GM23248 (cell line): ENCODE measurements at regions not wholly inside any gene's neighbourhood (a gene's known extent, or its start where the extent isn't known, plus 50 kb on each side); places are given as distances from the start of the nearest gene placed in this dataset.

Experiments used
- DNase-seq: peaks from one replicate; pipeline ENCODE4 v3.0.0-alpha.2; 2015
- H2AFZ ChIP-seq: fragments of 200-600 bp; sonication (generic); 2 replicates; pipeline ENCODE4 v1.6.1; 2016; ENCODE audit warnings: antibody characterized with exemption
- H3F3A ChIP-seq: fragments of 200-600 bp; sonication (generic); 2 replicates; pipeline ENCODE4 v1.6.1; 2016; ENCODE audit warnings: mild to moderate bottlenecking, antibody characterized with exemption, mixed run types; ENCODE audit not compliant: insufficient read depth
- H3K27ac ChIP-seq: fragments of 200-600 bp; sonication (generic); 2 replicates; pipeline ENCODE4 v1.5.1; 2016; ENCODE audit warnings: mild to moderate bottlenecking
- H3K27me3 ChIP-seq: fragments of 200-600 bp; sonication (generic); replicated peaks from 2 replicates; pipeline ENCODE4 v1.6.1; 2016; ENCODE audit warnings: mild to moderate bottlenecking; ENCODE audit not compliant: insufficient read depth
- H3K36me3 ChIP-seq: fragments of 200-600 bp; sonication (generic); 2 replicates; pipeline ENCODE4 v1.6.1; 2016; ENCODE audit warnings: low read depth, mild to moderate bottlenecking
- H3K4me1 ChIP-seq: fragments of 200-600 bp; sonication (generic); 2 replicates; pipeline ENCODE4 v1.6.1; 2016; ENCODE audit warnings: mild to moderate bottlenecking; ENCODE audit not compliant: insufficient read depth
- H3K4me2 ChIP-seq: fragments of 200-600 bp; sonication (generic); one replicate; pipeline ENCODE4 v1.6.1; 2016; ENCODE audit warnings: mild to moderate bottlenecking; ENCODE audit not compliant: unreplicated experiment
- H3K4me3 ChIP-seq: fragments of 200-600 bp; sonication (generic); 2 replicates; pipeline ENCODE4 v1.5.1; 2016; ENCODE audit warnings: mild to moderate bottlenecking
- H3K79me2 ChIP-seq: fragments of 200-600 bp; sonication (generic); 2 replicates; pipeline ENCODE4 v1.6.1; 2016; ENCODE audit warnings: mild to moderate bottlenecking; ENCODE audit not compliant: insufficient read depth
- H3K9ac ChIP-seq: fragments of 200-600 bp; sonication (generic); 2 replicates; pipeline ENCODE4 v1.6.1; 2016; ENCODE audit warnings: mild to moderate bottlenecking
- H3K9me2 ChIP-seq: fragments of 200-600 bp; sonication (generic); 2 replicates; pipeline ENCODE4 v1.6.1; 2016; ENCODE audit warnings: mixed run types, mild to moderate bottlenecking, moderate library complexity; ENCODE audit not compliant: insufficient read depth
- H3K9me3 ChIP-seq: fragments of 200-600 bp; sonication (generic); one replicate; pipeline ENCODE4 v1.6.1; 2017; ENCODE audit warnings: low read depth
- H4K20me1 ChIP-seq: fragments of 200-600 bp; sonication (generic); 2 replicates; pipeline ENCODE4 v1.6.0; 2016; ENCODE audit not compliant: insufficient read depth
- EZH2 ChIP-seq: fragments of 200-600 bp; sonication (generic); IDR thresholded peaks from 2 replicates; pipeline ENCODE4 v1.6.1; 2018; ENCODE audit warnings: antibody characterized with exemption, mild to moderate bottlenecking; ENCODE audit not compliant: insufficient read depth, poor library complexity, severe bottlenecking
- EZH2phosphoT487 ChIP-seq: fragments of 200-600 bp; sonication (generic); IDR thresholded peaks from 2 replicates; pipeline ENCODE4 v1.6.1; 2018; ENCODE audit warnings: antibody characterized with exemption, moderate library complexity, mild to moderate bottlenecking, low read depth; ENCODE audit not compliant: insufficient read depth
- WGBS, 2 experiments: methylation state at CpG; one replicate each; pipeline ENCODE4 v1.1.6; 2015 to 2017; ENCODE audit warnings: low lambda C conversion rate in 2 of 2, low coverage in 1 of 2; ENCODE audit errors: missing lambda C conversion rate in 2 of 2; 5-methylcytosine and 5-hydroxymethylcytosine counted together
- in situ Hi-C: fragments of 300-500 bp; cut with MboI; formaldehyde crosslinking; loops from 2 replicates; pipeline ENCODE4 v1.15.0; 2020

- Histone ChIP-seq H3K36me3 (no peaks in the 10 kb centered on the region), H3K9me2 (no peaks in the 10 kb centered on the region), H3K4me1 (no peaks in the 10 kb centered on the region), H3K4me3 (no peak overlapping the region), H3K9me3 (no peaks in the 10 kb centered on the region), H3K9ac (no peak overlapping the region), H3K27ac (no peak overlapping the region), H3K27me3 (no peaks in the 10 kb centered on the region), H3K79me2 (no peaks in the 10 kb centered on the region), H3F3A (no peaks in the 10 kb centered on the region), H2AFZ (no peak overlapping the region), H3K4me2 (no peak overlapping the region), H4K20me1 (no peaks in the 10 kb centered on the region)
- TF ChIP-seq EZH2phosphoT487 (no peak), EZH2 (no peak)
- 37 to 45% methylated on average over 14 of the region's 14 CpGs for WGBS, 2 experiments
- DNase-seq: no peak
- in situ Hi-C loops: no loop called here
Observed at GRCh38 chr1:4461726-4462290, 192.6 kb upstream of the AJAP1 start.

GRCh38 chr1:4462831-4463484 is 191.5 kb upstream of the AJAP1 start:
- TF ChIP-seq EZH2 (no peak), EZH2phosphoT487 (no peak)
- H2AFZ ChIP-seq: no peak overlapping the region
- WGBS, 2 experiments: 35 to 53% methylated on average over 9 to 13 of the region's 13 CpGs
- no peaks in the 10 kb centered on the region for H4K20me1 ChIP-seq
- H3K4me3 ChIP-seq: no peak overlapping the region
- no peak for DNase-seq
- H3K79me2 ChIP-seq: no peaks in the 10 kb centered on the region
- in situ Hi-C loops: no loop called here
- no peaks in the 10 kb centered on the region for H3F3A ChIP-seq
- no peak overlapping the region for H3K4me2 ChIP-seq
- H3K9me2 ChIP-seq: no peaks in the 10 kb centered on the region
- no peaks in the 10 kb centered on the region for H3K4me1 ChIP-seq
- H3K9ac ChIP-seq: no peak overlapping the region
- H3K36me3 ChIP-seq: no peaks in the 10 kb centered on the region
- H3K9me3 ChIP-seq: no peaks in the 10 kb centered on the region
- H3K27ac ChIP-seq: no peak overlapping the region
- no peaks in the 10 kb centered on the region for H3K27me3 ChIP-seq

GRCh38 chr1:4463631-4464030 is 190.8 kb upstream of the AJAP1 start:
- no peak for DNase-seq

GRCh38 chr1:4464478-4464877 is 189.9 kb upstream of the AJAP1 start:
- 21 to 25% methylated on average over 3 of the region's 3 CpGs for WGBS, 2 experiments

More at GRCh38 chr1:4463631-4464030, 190.8 kb upstream of the AJAP1 start:
- in situ Hi-C loops: no loop called here
- Histone ChIP-seq H3K36me3 (no peaks in the 10 kb centered on the region), H3K27me3 (no peaks in the 10 kb centered on the region), H3K9me2 (no peaks in the 10 kb centered on the region), H3K4me1 (no peaks in the 10 kb centered on the region), H3K4me3 (no peak overlapping the region), H3K79me2 (no peaks in the 10 kb centered on the region), H3F3A (no peaks in the 10 kb centered on the region), H2AFZ (no peak overlapping the region), H3K27ac (no peak overlapping the region), H3K4me2 (no peak overlapping the region), H4K20me1 (no peaks in the 10 kb centered on the region), H3K9me3 (no peaks in the 10 kb centered on the region), H3K9ac (no peak overlapping the region)
- WGBS, 2 experiments: 40 to 48% methylated on average over 8 to 9 of the region's 9 CpGs
- TF ChIP-seq EZH2phosphoT487: no peak
- TF ChIP-seq EZH2: no peak

More at GRCh38 chr1:4464478-4464877, 189.9 kb upstream of the AJAP1 start:
- Histone ChIP-seq H3K4me2 (no peak overlapping the region), H3K9me3 (no peaks in the 10 kb centered on the region), H3K4me3 (no peak overlapping the region), H3K4me1 (no peaks in the 10 kb centered on the region), H3K9ac (no peak overlapping the region), H3K79me2 (no peaks in the 10 kb centered on the region), H3K27me3 (no peaks in the 10 kb centered on the region), H2AFZ (no peak overlapping the region), H3K27ac (no peak overlapping the region), H3K36me3 (no peaks in the 10 kb centered on the region), H3F3A (no peaks in the 10 kb centered on the region), H3K9me2 (no peaks in the 10 kb centered on the region), H4K20me1 (no peaks in the 10 kb centered on the region)
- no peak for TF ChIP-seq EZH2
- TF ChIP-seq EZH2phosphoT487: no peak
- in situ Hi-C loops: no loop called here
- no peak for DNase-seq
